Type B pancreatic cell (in vitro differentiated cells): ENCODE measurements at regions not wholly inside any gene's neighbourhood (a gene's known extent, or its start where the extent isn't known, plus 50 kb on each side); places are given as distances from the start of the nearest gene placed in this dataset.

Experiments used
- DNase-seq: peaks from one replicate; pipeline ENCODE4 v3.0.0; 2021; ENCODE audit warnings: mixed read lengths; ENCODE audit not compliant: unreplicated experiment; ENCODE audit errors: extremely low spot score
- H3K27ac Mint-ChIP-seq: 2 replicates; pipeline ENCODE4 v1.8.0; 2021; ENCODE audit warnings: mild to moderate bottlenecking, mixed read lengths
- H3K27me3 Mint-ChIP-seq: 2 replicates; pipeline ENCODE4 v1.8.0; 2021; ENCODE audit warnings: mixed read lengths
- H3K36me3 Mint-ChIP-seq: 2 replicates; pipeline ENCODE4 v1.8.0; 2021; ENCODE audit warnings: mixed read lengths
- H3K4me1 Mint-ChIP-seq: one replicate; pipeline ENCODE4 v1.8.0; 2021; ENCODE audit warnings: mixed read lengths; ENCODE audit not compliant: unreplicated experiment
- H3K4me3 Mint-ChIP-seq: 2 replicates; pipeline ENCODE4 v1.8.0; 2021; ENCODE audit warnings: mild to moderate bottlenecking, mixed read lengths
- H3K9me3 Mint-ChIP-seq: 2 replicates; pipeline ENCODE4 v1.8.0; 2021; ENCODE audit warnings: mixed read lengths
- TF ChIP-seq, protein P1 (sequence below): fragments of 200-600 bp; sonication (generic); conservative IDR thresholded peaks from 2 replicates; pipeline ENCODE4 v1.5.0; 2021; ENCODE audit warnings: antibody characterized with exemption, mild to moderate bottlenecking

DNA sequence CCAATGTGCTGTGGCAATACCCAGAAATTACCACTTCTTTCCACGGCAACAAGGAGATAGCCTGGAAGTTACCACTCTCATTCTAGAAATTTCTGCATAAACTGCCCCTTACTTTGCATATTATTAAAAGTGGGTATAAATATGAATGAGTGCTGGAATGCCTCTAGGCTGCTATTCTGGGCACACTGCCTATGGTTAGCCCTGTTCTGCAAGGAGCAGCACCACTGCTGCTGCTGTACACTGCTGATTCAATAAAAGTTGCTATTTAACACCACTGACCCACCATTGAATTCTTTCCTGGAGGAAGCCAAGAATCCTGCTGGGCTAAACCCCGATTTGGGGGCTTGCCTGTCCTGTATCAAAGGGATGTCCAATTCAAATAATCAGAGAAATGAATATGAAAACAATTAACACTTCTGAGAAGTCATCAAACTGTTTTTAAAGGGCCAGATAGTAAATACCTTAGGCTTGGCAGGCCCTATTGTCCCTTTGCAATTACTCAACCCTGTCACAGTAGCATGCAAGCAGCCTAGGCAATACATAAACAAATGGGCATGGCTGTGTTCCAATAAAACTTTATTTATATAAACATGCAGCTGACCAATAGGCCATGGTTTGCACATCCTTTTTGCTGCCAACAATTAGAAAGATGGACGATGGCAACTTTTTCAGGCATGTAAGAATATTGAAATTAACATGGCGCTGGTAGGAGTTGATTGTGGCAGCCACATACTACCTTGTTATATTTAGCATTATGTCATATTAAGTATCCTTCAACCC, 369.4 kb upstream of the B3GALT2 start:
- Mint-ChIP-seq H3K4me3 (no peak overlapping the region), H3K36me3 (no peaks in the 10 kb centered on the region), H3K27me3 (no peaks in the 10 kb centered on the region), H3K9me3 (peaks cover 4% of the 10 kb centered on the region), H3K27ac (no peak overlapping the region), H3K4me1 (no peaks in the 10 kb centered on the region)
- DNase-seq = no peak
- TF ChIP-seq, protein P1, sequence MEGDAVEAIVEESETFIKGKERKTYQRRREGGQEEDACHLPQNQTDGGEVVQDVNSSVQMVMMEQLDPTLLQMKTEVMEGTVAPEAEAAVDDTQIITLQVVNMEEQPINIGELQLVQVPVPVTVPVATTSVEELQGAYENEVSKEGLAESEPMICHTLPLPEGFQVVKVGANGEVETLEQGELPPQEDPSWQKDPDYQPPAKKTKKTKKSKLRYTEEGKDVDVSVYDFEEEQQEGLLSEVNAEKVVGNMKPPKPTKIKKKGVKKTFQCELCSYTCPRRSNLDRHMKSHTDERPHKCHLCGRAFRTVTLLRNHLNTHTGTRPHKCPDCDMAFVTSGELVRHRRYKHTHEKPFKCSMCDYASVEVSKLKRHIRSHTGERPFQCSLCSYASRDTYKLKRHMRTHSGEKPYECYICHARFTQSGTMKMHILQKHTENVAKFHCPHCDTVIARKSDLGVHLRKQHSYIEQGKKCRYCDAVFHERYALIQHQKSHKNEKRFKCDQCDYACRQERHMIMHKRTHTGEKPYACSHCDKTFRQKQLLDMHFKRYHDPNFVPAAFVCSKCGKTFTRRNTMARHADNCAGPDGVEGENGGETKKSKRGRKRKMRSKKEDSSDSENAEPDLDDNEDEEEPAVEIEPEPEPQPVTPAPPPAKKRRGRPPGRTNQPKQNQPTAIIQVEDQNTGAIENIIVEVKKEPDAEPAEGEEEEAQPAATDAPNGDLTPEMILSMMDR = no peak

DNA sequence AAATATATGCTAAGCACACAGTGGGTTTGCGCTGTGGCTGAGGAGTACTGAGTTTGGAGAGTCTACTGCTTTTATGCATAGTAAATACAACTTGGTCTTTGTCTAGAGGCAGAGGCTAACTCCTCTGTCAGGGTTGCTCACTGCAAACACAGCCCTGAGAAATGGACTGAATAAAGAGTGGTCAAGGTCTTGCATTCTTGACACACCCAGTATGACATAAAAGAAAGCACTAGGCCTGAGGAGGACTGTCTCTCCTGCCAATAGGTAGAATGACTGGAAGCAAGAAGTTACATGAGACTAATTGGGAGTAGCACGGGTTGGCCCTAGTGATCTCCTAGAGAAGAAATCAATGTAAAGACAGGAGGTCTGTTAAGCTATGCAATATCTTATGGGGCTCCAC, 367.2 kb upstream of the B3GALT2 start:
- Mint-ChIP-seq H3K27ac (no peak overlapping the region), H3K36me3 (no peaks in the 10 kb centered on the region), H3K9me3 (peaks cover 4% of the 10 kb centered on the region), H3K27me3 (no peaks in the 10 kb centered on the region), H3K4me1 (no peaks in the 10 kb centered on the region), H3K4me3 (no peak overlapping the region)
- DNase-seq = no peak
- TF ChIP-seq, protein P1 = no peak

- Mint-ChIP-seq H3K27ac (no peak overlapping the region), H3K27me3 (no peaks in the 10 kb centered on the region), H3K9me3 (peaks cover 4% of the 10 kb centered on the region), H3K4me3 (no peak overlapping the region), H3K4me1 (no peaks in the 10 kb centered on the region), H3K36me3 (no peaks in the 10 kb centered on the region)
- no peak for DNase-seq
- TF ChIP-seq, protein P1 = no peak
These were observed 365.9 kb upstream of the B3GALT2 start for GRCh38 chr1:193552274-193552673.

DNA sequence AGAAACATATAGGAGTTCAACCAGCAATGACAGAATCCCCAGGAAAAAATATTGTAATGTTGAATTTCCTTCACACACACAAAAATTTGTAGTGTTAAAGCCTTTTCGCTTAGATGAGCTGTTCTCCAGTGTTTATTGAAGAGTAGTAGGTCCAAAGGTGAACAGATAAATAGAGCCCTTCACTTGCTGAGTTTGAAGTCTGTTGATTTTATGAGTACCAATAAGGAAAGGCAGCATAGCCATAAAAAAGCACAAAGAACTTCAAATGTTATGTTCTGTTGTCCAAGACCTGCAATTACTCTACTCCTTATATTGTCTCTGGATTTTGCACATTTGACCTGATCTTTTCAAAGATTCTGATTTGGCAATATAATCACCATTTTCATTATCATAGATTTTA, 362.7 kb upstream of the B3GALT2 start:
- DNase-seq = no peak
- H3K27ac Mint-ChIP-seq = no peak overlapping the region
- H3K4me1 Mint-ChIP-seq = no peaks in the 10 kb centered on the region
- TF ChIP-seq, protein P1 = no peak
- no peaks in the 10 kb centered on the region for H3K36me3 Mint-ChIP-seq
- H3K4me3 Mint-ChIP-seq = no peak overlapping the region
- H3K27me3 Mint-ChIP-seq = no peaks in the 10 kb centered on the region
- H3K9me3 Mint-ChIP-seq = no peaks in the 10 kb centered on the region

DNA sequence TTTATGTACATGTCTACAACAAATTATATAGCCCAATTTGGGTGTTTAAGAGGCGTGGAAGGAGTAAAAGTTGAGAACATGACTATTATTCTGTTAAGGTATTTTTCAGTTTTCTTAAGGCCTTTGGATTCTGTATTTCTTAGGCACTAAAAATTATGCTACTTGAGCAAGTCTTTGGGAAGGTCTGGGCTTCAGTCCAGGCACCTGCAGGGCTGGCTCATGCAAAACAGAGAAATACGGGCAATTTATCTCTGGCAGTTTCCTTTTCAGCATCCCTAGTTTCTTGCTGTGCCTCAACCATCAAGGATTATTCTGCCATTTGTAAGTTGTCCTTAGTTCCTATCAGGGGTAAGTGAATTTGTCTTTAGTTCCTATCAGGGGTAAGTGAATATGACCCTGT, 358.8 kb upstream of the B3GALT2 start:
- DNase-seq = no peak
- Mint-ChIP-seq H3K4me3 (no peak overlapping the region), H3K9me3 (no peaks in the 10 kb centered on the region), H3K4me1 (peaks cover 7% of the 10 kb centered on the region), H3K27ac (no peak overlapping the region), H3K36me3 (no peaks in the 10 kb centered on the region), H3K27me3 (no peaks in the 10 kb centered on the region)
- TF ChIP-seq, protein P1 = no peak

DNA sequence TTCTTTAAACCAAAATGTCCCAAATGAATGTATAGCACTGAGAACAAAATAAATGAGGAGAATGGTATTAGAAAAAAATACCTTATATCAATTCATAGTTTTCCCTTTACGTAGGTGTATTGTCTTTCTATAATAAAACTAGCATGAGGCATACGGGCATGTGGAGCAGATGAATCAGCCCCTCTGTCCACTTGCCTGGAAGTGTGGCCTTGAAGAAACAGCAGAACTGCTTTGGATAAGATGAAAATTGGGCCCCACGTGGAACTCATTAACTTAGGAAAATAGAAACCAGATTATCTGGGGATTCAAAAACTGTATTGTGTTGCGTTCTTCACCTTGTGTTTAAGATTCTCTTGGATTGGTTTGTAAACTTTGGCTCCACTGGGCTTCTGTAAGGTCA, 356.8 kb upstream of the B3GALT2 start:
- H3K27me3 Mint-ChIP-seq = no peaks in the 10 kb centered on the region
- H3K4me3 Mint-ChIP-seq = no peak overlapping the region
- no peaks in the 10 kb centered on the region for H3K9me3 Mint-ChIP-seq
- H3K4me1 Mint-ChIP-seq = peaks cover 7% of the 10 kb centered on the region
- H3K36me3 Mint-ChIP-seq = no peaks in the 10 kb centered on the region
- TF ChIP-seq, protein P1 = no peak
- no peak overlapping the region for H3K27ac Mint-ChIP-seq
- DNase-seq = no peak
